Inferior parietal cortex (tissue), 1 donor: ENCODE measurements at regions not wholly inside any gene's neighbourhood (a gene's known extent, or its start where the extent isn't known, plus 50 kb on each side); places are given as distances from the start of the nearest gene placed in this dataset.

ENCODE experiments used
- DNase-seq: peaks from one replicate; pipeline ENCODE4 v3.0.0-alpha.2; 2016; ENCODE audit errors: extremely low spot score

- DNase-seq, result no peak
Measured at GRCh38 chr1:60196026-60196425, 122.5 kb upstream of the C1orf87 start.

GRCh38 chr1:60185684-60186083, 112.1 kb upstream of the C1orf87 start:
- DNase-seq, result no peak

- no peak for DNase-seq
Measured at GRCh38 chr1:60184521-60184920, 111.0 kb upstream of the C1orf87 start.

- DNase-seq, result no peak
Measured at GRCh38 chr1:60173729-60174505, 100.3 kb upstream of the C1orf87 start.

GRCh38 chr1:60173006-60173405, 99.4 kb upstream of the C1orf87 start:
- DNase-seq, result no peak

GRCh38 chr1:60171801-60172200, 98.2 kb upstream of the C1orf87 start:
- no peak for DNase-seq

- no peak for DNase-seq
Measured at GRCh38 chr1:60170709-60171108, 97.1 kb upstream of the C1orf87 start.

- DNase-seq, result no peak
Measured at GRCh38 chr1:60169206-60169605, 95.6 kb upstream of the C1orf87 start.

- DNase-seq, result no peak
Measured at GRCh38 chr1:60162936-60163335, 89.4 kb upstream of the C1orf87 start.

- no peak for DNase-seq
Measured at GRCh38 chr1:60160141-60160540, 86.6 kb upstream of the C1orf87 start.

GRCh38 chr1:60156371-60156770, 82.8 kb upstream of the C1orf87 start:
- no peak for DNase-seq

- no peak for DNase-seq
Measured at GRCh38 chr1:60153961-60154360, 80.4 kb upstream of the C1orf87 start.

GRCh38 chr1:60152891-60153290, 79.3 kb upstream of the C1orf87 start:
- DNase-seq, result no peak

- no peak for DNase-seq
Measured at GRCh38 chr1:60151311-60151710, 77.7 kb upstream of the C1orf87 start.

GRCh38 chr1:60149251-60149650, 75.7 kb upstream of the C1orf87 start:
- no peak for DNase-seq

- DNase-seq, result no peak
Measured at GRCh38 chr1:60146884-60147283, 73.3 kb upstream of the C1orf87 start.

- no peak for DNase-seq
Measured at GRCh38 chr1:60145771-60146170, 72.2 kb upstream of the C1orf87 start.

GRCh38 chr1:60141743-60142142, 68.2 kb upstream of the C1orf87 start:
- DNase-seq, result no peak

GRCh38 chr1:60141276-60141675, 67.7 kb upstream of the C1orf87 start:
- DNase-seq, result no peak

GRCh38 chr1:60137406-60137805, 63.8 kb upstream of the C1orf87 start:
- no peak for DNase-seq

- DNase-seq, result no peak
Measured at GRCh38 chr1:60136395-60136794, 62.8 kb upstream of the C1orf87 start.

- no peak for DNase-seq
Measured at GRCh38 chr1:60134716-60135115, 61.1 kb upstream of the C1orf87 start.

GRCh38 chr1:60133848-60134247, 60.3 kb upstream of the C1orf87 start:
- no peak for DNase-seq
